Heart left ventricle (tissue), 16 donors: ENCODE measurements at regions not wholly inside any gene's neighbourhood (a gene's known extent, or its start where the extent isn't known, plus 50 kb on each side); places are given as distances from the start of the nearest gene placed in this dataset.

ENCODE experiments used
- ATAC-seq, 4 donors: fragments of 200-7000 bp; cut with Tn5 transposase; one replicate each; pipeline ENCODE4 v1.9.1; 2020 to 2022; ENCODE audit warnings: moderate library complexity in 4 of 4, mild to moderate bottlenecking in 3 of 4, moderate number of reproducible peaks in 1 of 4
- DNase-seq, 5 donors: peaks; one replicate each; pipeline ENCODE4 v3.0.0-alpha.2; 2020
- H3K27ac ChIP-seq, 12 donors: fragments of 200-600 bp; sonication (generic) in 4 of 12; one replicate each; pipeline versions ENCODE4 v1.5.0 to v1.8.0; 2016 to 2022; ENCODE audit warnings: mild to moderate bottlenecking in 2 of 12
- H3K27me3 ChIP-seq, 9 donors: fragments of 200-600 bp; sonication (generic) in 2 of 9; one replicate each; pipeline versions ENCODE4 v1.5.1 to v1.8.0; 2016 to 2022; ENCODE audit warnings: mild to moderate bottlenecking in 3 of 9
- H3K36me3 ChIP-seq, 9 donors: fragments of 200-600 bp; sonication (generic) in 2 of 9; one replicate each; pipeline versions ENCODE4 v1.5.0 to v1.8.0; 2018 to 2022; ENCODE audit warnings: mild to moderate bottlenecking in 2 of 9
- H3K4me1 ChIP-seq, 12 donors: fragments of 200-600 bp; sonication (generic) in 4 of 12; one replicate each; pipeline versions ENCODE4 v1.5.0 to v1.8.0; 2016 to 2022; ENCODE audit warnings: mild to moderate bottlenecking in 3 of 12
- H3K4me3 ChIP-seq, 12 donors: fragments of 200-600 bp; sonication (generic) in 4 of 12; one replicate each; pipeline versions ENCODE4 v1.5.0 to v1.8.0; 2017 to 2022; ENCODE audit warnings: mild to moderate bottlenecking in 9 of 12, moderate library complexity in 4 of 12
- H3K9me3 ChIP-seq, 12 donors: fragments of 200-600 bp; sonication (generic) in 4 of 12; one replicate each; pipeline versions ENCODE4 v1.5.0 to v1.8.0; 2016 to 2022; ENCODE audit warnings: mild to moderate bottlenecking in 1 of 12
- POLR2A ChIP-seq, 2 donors: fragments of 450-650 bp; IDR thresholded peaks; one replicate each; pipeline ENCODE4 v1.6.1; 2017; ENCODE audit warnings: antibody characterized with exemption in 2 of 2, mild to moderate bottlenecking in 2 of 2, moderate library complexity in 2 of 2
- WGBS, 4 donors: extraction: QIAGEN DNeasy Blood & Tissue Kit in 2 of 4; methylation state at CpG; one replicate each; pipeline versions ENCODE4 v1.1.5 to v1.1.7; 2013 to 2018; 5-methylcytosine and 5-hydroxymethylcytosine counted together
- intact Hi-C, 10 donors: fragments of 100-400 bp; cut with DNase I; formaldehyde crosslinking; loops; one replicate each; pipeline versions ENCODE4 v1.11.1 to v1.14.2; 2022
- TF ChIP-seq, protein P1 (sequence below), 12 donors: fragments of 200-600 bp; sonication (generic) in 4 of 12; IDR thresholded peaks; one replicate each; pipeline versions ENCODE4 v1.5.0 to v1.8.0; 2018 to 2022; ENCODE audit warnings: antibody characterized with exemption in 12 of 12, mild to moderate bottlenecking in 5 of 12
- donor health status: ischemic (EF 13 %, LVEDD 7.1; RV severe dilation, severe dysfunction).
- donor health status: healthy with polysubstance abuse.
- donor health status: DM: no; HTN: yes; CAD: no.
- donor health status: DM: no; HTN: no; CAD: no.
- donor health status: ischemic (EF 25% LVEDD 6.9; RV normal size, moderate dysfunction).
- donor health status: ischemic (EF 25% LVEDD 5.7; RV mildly dilated, moderate dysfunction).
- donor health status: healthy.
- donor health status: DM: yes; HTN: yes; CAD: no.
- donor health status: ischemic (EF 35%, LVEDD 5.7; RV mildly dilated, moderate dysfunction).
- donor health status: nonischemic (EF 11% LVEDD 7.7; RV severe dilation, severe dysfunction).
- donor health status: DM: yes; HTN: yes; CAD: no.
- donor health status: PGD.
- donor health status: ischemic (EF 29% LVEDD 5.4; RV normal size, mild dysfunction).
- donor health status: nonischemic (EF 23%, LVEDD 6.1; RV moderate dilation, normal function).

DNA sequence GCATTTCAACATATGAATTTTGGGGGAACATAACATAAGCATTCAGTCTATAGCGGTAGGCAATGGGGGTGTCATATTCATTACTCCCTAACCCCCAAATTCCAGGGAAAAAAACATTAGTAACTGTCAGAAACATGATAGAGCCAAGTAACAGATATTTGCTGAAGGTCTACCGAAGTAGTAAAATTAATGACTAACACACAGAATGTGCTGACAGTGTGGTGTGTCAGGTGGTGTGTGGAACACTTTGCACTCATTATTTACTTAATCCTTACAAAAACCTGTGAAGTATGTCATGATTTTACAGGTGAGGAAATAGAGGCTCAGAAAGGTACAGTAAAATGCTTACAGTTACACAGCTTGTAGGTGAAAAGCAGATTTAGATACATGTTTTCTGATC is 85.4 kb upstream of the RHOBTB1 start:
- no peaks in the 10 kb centered on the region for H3K36me3 ChIP-seq
- WGBS, 4 donors = 94 to 99% (median 94%) methylated on average over 2 of the region's 2 CpGs
- intact Hi-C loops = no loop called here
- no peaks in the 10 kb centered on the region for H3K27me3 ChIP-seq
- TF ChIP-seq, protein P1, sequence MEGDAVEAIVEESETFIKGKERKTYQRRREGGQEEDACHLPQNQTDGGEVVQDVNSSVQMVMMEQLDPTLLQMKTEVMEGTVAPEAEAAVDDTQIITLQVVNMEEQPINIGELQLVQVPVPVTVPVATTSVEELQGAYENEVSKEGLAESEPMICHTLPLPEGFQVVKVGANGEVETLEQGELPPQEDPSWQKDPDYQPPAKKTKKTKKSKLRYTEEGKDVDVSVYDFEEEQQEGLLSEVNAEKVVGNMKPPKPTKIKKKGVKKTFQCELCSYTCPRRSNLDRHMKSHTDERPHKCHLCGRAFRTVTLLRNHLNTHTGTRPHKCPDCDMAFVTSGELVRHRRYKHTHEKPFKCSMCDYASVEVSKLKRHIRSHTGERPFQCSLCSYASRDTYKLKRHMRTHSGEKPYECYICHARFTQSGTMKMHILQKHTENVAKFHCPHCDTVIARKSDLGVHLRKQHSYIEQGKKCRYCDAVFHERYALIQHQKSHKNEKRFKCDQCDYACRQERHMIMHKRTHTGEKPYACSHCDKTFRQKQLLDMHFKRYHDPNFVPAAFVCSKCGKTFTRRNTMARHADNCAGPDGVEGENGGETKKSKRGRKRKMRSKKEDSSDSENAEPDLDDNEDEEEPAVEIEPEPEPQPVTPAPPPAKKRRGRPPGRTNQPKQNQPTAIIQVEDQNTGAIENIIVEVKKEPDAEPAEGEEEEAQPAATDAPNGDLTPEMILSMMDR (IDR thresholded peaks at IDR 0.05) = no peak
- no peak for TF ChIP-seq POLR2A (IDR thresholded peaks at IDR 0.05)
- no peak overlapping the region for H3K4me3 ChIP-seq
- no peak overlapping the region for H3K27ac ChIP-seq
- no peak for DNase-seq
- no peaks in the 10 kb centered on the region for H3K4me1 ChIP-seq
- ATAC-seq = no peak
- H3K9me3 ChIP-seq = no peaks in the 10 kb centered on the region

DNA sequence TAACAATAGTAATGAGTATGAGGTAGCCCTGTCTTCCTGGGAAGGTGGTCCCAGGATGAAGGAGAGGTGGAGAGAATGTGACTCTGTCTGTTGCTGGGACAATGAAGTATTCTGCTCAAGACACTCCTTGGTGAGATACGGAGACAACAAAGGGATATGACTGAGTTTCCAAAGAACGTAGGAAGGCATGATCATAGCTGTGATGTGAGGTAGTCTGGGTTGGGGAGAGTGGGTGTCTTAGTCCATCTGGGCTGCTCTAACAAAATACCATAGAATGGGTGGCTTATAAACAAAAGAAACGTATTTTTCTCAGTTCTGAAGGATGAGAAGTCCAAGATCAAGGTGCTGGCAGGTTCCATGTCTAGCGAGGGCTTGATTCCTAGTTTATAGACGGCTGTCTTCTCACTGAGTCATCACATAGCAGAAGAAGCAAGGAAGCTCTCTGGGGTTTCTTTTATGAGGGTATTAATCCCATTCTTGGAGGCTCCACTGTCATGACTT is 84.9 kb upstream of the RHOBTB1 start:
- no peak for TF ChIP-seq POLR2A (IDR thresholded peaks at IDR 0.05)
- TF ChIP-seq, protein P1 (IDR thresholded peaks at IDR 0.05) = no peak
- Histone ChIP-seq H3K36me3 (no peaks in the 10 kb centered on the region), H3K4me3 (no peak overlapping the region), H3K27ac (no peak overlapping the region), H3K4me1 (no peaks in the 10 kb centered on the region), H3K27me3 (no peaks in the 10 kb centered on the region), H3K9me3 (no peaks in the 10 kb centered on the region)
- intact Hi-C loops = no loop called here
- no peak for DNase-seq
- ATAC-seq = no peak
- 58 to 73% (median 71%) methylated on average over 5 of the region's 5 CpGs for WGBS, 4 donors

DNA sequence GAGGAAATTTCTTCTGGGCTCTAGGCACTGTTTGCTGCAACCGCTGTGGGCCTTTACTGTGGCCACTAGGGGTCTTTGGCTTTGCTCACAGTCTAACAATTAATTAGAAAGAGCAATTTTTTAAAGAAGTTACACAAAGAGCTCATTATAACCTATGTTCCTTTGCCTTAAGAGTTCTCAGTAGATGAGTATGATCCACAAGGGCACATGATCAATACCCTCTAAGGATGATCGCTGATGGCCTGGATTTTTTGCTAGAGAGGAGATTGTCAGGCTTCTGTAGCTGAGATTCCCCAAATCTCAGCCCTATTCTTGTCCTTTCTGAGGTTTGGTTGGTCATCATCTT is 80.8 kb upstream of the RHOBTB1 start:
- Histone ChIP-seq H3K4me1 (no peaks in the 10 kb centered on the region), H3K4me3 (no peak overlapping the region), H3K9me3 (no peaks in the 10 kb centered on the region), H3K27ac (no peak overlapping the region), H3K36me3 (no peaks in the 10 kb centered on the region), H3K27me3 (no peaks in the 10 kb centered on the region)
- intact Hi-C loops = no loop called here
- WGBS, 4 donors = 49 to 58% (median 53%) methylated on average over 2 of the region's 2 CpGs
- ATAC-seq (no peak), DNase-seq (no peak)
- TF ChIP-seq, protein P1 (IDR thresholded peaks at IDR 0.05) = peak; percentile 24 to 58 (median 43)
- no peak for TF ChIP-seq POLR2A (IDR thresholded peaks at IDR 0.05)

DNA sequence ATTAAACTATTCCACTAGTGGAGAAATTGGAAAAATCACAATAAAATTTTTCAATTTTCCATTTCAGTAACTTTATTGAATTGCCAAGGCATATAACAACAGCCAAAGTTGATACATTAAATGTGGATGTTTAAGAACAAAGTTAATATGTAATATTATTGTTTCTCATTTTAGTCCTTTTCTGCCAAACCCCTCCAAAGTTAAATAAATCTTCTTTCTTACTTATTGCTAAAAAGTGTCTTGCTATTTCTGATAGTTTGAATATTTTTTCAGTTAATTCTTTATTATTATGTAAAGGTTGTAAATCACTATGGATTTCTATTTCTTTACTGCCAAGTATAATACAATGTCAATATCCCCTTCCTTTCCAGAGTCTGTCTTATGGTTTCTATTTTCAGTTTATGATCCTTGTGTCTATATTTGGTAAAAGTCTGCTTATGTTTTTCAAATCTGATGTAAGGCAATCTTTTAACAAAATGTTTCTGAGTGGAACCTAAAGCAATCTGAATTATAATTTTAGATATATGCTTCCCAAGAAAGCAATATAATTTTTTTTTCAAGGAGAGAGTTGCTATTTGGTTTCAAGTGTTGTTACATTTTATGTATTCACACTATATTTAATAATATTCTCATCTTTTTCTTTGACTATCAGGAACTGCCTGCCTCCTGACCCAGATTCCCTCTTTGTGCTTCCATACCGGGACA is 80.3 kb upstream of the RHOBTB1 start:
- H3K4me1 ChIP-seq = no peaks in the 10 kb centered on the region
- H3K4me3 ChIP-seq = no peak overlapping the region
- DNase-seq (no peak), ATAC-seq (no peak)
- peaks cover 0 to 3% (median 0%) of the 10 kb centered on the region in 12 donors for H3K9me3 ChIP-seq
- TF ChIP-seq, protein P1 (IDR thresholded peaks at IDR 0.05) = no peak
- no peak for TF ChIP-seq POLR2A (IDR thresholded peaks at IDR 0.05)
- H3K27ac ChIP-seq = no peak overlapping the region
- 14 to 25% (median 20%) methylated on average over 1 of the region's 1 CpG for WGBS, 4 donors
- H3K27me3 ChIP-seq = no peaks in the 10 kb centered on the region
- intact Hi-C loops = no loop called here
- no peaks in the 10 kb centered on the region for H3K36me3 ChIP-seq
